Astrocyte of the cerebellum (primary cell): ENCODE measurements at regions not wholly inside any gene's neighbourhood (a gene's known extent, or its start where the extent isn't known, plus 50 kb on each side); places are given as distances from the start of the nearest gene placed in this dataset.

ENCODE experiments used
- DNase-seq: peaks from one replicate; pipeline ENCODE4 v3.0.0-alpha.2; 2011; ENCODE audit warnings: low read depth
- H3K4me3 ChIP-seq: 2 replicates; pipeline ENCODE4 v1.5.1; 2011; ENCODE audit warnings: mild to moderate bottlenecking, low read depth, low read length, moderate library complexity
- in situ Hi-C: cut with HindIII; loops from 2 replicates; pipeline ENCODE4 v1.10.0; 2017; ENCODE audit warnings: low sequenced_read_pairs
- TF ChIP-seq, protein P1 (sequence below): IDR thresholded peaks from 2 replicates; pipeline ENCODE4 v1.5.1; 2012; ENCODE audit warnings: low read length, low read depth, moderate library complexity, mild to moderate bottlenecking; ENCODE audit errors: missing control alignments

DNA sequence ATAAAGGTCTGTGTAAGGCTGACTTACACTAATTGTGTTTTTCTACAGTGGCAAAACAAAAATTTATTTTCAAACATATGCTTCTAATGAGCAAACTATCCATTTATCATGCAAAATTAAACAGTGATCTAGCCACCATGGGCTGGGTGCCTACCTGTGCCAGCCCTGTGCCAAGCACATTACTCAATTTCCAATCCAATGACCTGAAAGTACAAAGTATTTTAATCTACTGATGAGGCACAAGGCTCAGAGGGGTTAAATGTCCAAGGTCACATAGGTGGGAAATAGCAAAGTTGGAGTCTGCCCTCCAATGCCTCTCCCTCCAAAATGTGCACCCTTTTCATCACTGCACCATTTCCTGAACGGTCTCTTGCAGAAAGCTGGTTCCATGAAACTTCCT lies 279.1 kb upstream of the FMN2 start:
- in situ Hi-C loops: no loop called here
- TF ChIP-seq, protein P1, sequence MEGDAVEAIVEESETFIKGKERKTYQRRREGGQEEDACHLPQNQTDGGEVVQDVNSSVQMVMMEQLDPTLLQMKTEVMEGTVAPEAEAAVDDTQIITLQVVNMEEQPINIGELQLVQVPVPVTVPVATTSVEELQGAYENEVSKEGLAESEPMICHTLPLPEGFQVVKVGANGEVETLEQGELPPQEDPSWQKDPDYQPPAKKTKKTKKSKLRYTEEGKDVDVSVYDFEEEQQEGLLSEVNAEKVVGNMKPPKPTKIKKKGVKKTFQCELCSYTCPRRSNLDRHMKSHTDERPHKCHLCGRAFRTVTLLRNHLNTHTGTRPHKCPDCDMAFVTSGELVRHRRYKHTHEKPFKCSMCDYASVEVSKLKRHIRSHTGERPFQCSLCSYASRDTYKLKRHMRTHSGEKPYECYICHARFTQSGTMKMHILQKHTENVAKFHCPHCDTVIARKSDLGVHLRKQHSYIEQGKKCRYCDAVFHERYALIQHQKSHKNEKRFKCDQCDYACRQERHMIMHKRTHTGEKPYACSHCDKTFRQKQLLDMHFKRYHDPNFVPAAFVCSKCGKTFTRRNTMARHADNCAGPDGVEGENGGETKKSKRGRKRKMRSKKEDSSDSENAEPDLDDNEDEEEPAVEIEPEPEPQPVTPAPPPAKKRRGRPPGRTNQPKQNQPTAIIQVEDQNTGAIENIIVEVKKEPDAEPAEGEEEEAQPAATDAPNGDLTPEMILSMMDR: no peak
- H3K4me3 ChIP-seq: no peak overlapping the region
- DNase-seq: no peak

DNA sequence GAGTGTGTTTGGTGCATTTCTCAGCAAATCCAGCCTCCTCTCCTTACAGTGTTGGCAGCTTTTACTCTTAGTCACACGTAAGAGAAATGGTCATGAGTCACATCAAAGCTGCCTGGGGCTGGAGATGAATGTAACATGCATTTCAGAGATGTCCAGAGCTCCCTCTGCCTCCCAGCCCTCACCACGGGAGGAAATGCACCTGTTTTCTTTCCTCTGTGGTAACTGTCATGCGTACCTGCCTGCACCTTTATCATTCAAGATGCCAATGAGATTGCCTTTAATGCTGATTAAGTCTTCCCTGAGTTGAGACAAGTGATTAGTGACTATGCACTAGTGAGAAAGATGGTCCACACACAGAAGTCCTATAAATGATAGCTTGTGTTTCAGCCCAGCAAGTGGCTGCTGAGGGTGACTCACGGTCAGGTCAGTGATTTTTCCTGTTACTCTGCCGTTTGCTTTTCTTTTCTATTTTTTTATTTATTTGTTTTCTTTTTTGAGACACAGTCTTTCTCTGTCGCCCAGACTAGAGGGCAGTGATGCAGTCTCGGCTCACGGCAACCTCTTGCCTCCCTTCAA lies 277.3 kb upstream of the FMN2 start:
- in situ Hi-C loops: no loop called here
- peak; percentile 73 for DNase-seq
- H3K4me3 ChIP-seq: no peak overlapping the region
- TF ChIP-seq, protein P1: no peak

DNA sequence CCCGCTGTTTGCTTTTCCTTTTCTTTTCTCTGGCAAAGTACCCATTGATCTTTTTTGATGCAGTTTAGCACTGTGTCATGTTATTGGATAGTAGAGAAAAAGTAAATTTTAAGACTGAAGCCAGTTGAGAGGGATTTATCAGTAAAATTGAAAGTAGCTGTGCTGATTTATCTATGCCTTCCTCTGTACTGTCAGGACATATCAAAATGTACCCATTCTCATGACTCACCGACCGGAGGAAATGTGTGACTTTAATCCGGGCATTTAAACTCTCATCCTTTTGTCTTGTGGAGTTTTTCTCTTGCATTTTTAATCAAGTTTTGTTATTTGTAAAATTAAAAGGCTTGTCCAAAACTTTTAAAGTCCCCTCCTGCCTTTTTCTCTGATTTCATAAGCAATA lies 276.6 kb upstream of the FMN2 start:
- TF ChIP-seq, protein P1: no peak
- H3K4me3 ChIP-seq: no peak overlapping the region
- in situ Hi-C loops: no loop called here
- DNase-seq: no peak

DNA sequence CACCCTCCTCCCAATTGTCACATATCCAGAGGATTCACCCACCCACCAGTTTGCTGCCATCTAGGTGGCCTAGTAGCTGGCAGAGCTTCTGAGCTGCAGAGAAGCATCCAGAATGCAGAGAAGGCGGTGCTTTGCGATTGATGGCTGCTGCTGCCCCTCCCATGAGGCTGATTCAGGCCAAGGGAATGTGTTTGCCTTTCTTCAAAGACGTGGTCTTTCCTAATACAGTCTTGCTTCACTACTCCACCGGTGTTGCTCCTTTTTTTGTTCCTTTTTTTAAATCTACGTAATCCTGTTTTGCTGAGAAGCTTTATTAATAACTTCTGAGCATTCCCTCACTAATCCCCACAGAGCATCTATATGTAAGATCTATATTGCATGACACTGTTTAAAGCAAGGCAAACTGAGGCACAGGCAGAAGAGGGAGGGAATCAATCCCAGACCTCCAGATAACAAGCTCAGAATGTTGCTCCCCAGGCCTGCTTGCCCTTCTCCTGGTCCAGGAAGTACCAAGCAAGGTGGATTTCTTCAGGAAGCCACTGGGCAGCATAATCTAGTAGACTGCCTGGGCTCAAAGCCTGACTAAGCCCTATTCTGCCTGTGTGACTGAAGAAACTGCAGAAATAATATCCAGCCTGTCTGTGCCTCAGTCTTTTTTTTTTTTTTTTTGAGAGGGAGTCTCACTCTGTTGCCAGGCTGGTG lies 275.5 kb upstream of the FMN2 start:
- TF ChIP-seq, protein P1: no peak
- in situ Hi-C loops: no loop called here
- no peak overlapping the region for H3K4me3 ChIP-seq
- peak; percentile 32 for DNase-seq

DNA sequence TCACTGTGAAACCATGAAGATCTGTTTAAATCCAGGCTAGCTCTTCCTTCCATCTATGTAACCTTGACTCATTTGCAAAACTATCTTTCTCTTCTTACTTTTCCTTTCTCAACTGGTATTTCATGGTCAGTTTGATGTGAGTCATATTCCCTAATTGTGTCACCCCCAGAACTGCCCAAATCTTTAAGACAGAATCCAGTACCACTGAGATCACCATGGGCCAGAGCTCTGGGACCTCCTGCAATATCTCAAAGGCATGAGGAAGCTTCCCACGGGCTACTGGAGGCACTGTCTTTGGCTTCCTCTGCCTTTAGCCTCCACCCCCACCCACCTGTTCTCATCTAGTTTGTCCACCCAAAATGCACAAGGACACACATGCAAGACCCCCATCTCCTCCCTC lies 274.4 kb upstream of the FMN2 start:
- DNase-seq: no peak
- no peak overlapping the region for H3K4me3 ChIP-seq
- TF ChIP-seq, protein P1: no peak
- in situ Hi-C loops: no loop called here

DNA sequence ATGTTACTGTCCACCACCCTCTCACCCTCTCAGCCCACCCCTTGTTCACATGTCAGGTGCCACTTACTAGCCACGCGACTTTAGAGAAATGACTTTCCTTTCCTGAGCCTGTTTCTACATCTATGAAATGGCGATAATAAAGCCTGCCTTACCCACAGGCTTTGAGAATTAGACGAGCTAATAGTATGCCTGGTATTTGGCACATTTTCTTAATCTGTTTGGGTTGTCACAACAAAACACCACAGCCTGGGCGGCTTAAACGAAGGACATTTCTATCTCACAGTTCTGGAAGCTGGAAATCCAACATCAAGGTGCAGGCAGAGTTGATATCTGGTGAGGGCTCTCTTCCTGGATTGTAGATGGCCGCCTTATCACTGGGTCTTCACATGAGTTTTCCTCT lies 273.9 kb upstream of the FMN2 start:
- H3K4me3 ChIP-seq: no peak overlapping the region
- in situ Hi-C loops: no loop called here
- TF ChIP-seq, protein P1: no peak
- DNase-seq: no peak
